Hematopoietic multipotent progenitor cell treated with erythropoietin and hydrocortisone succinate and interleukin-3 and kit ligand, for 4 days (in vitro differentiated cells): ENCODE measurements at regions not wholly inside any gene's neighbourhood (a gene's known extent, or its start where the extent isn't known, plus 50 kb on each side); places are given as distances from the start of the nearest gene placed in this dataset.

Source experiments
- DNase-seq: peaks from one replicate; pipeline ENCODE4 v3.0.0-alpha.2; 2015

GRCh38 chrX:43589735-43590134 lies 66.4 kb upstream of the MAOA start:
- DNase-seq, result no peak

DNA sequence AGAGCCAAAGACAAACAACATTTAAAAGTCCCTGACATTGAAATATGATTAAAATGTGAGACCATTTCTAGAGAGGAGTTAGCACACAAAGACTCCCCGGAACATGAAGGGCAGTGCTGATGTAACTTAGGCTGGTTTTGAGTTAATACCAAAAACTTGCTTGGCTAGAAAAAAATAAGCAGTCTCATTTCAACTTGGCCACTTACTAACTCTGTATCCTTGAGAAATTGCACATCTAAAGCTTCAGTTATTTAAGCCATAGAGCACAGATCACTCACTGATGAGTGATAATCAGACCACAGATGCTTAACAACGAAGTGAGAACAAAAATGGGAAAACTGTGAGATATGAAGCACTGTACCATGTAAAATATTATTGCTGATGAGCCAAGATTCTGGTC lies 65.9 kb upstream of the MAOA start:
- DNase-seq, result no peak

GRCh38 chrX:43592597-43592996 lies 63.5 kb upstream of the MAOA start:
- DNase-seq, result no peak

- DNase-seq, result peak; percentile 16
Measured at GRCh38 chrX:43595931-43596330, 60.2 kb upstream of the MAOA start.

DNA sequence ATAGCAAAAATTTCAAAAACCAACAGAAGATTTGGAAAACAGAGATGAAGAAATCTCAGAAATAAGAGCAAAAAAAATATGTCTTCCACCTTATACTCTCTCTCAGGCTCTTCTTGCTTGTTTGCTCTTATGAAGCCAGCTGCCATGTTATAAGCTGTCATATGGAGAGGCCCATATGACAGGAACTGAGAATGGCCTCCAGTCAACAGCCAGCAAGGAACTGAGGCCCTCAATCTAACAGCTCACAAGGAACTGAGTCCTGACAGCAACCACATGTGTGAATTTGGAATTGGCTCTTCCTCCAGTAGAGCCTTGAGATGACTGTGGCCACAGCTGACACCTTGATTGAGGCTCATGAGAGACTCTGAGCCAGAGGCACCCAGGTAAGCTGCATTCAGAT lies 51.3 kb upstream of the MAOA start:
- DNase-seq, result no peak

- DNase-seq, result no peak
Measured at GRCh38 chrX:43605351-43605750, 50.7 kb upstream of the MAOA start.
